Cardiac fibroblast (primary cell): ENCODE measurements at regions not wholly inside any gene's neighbourhood (a gene's known extent, or its start where the extent isn't known, plus 50 kb on each side); places are given as distances from the start of the nearest gene placed in this dataset.

Experiments
- DNase-seq, 2 donors: peaks; one replicate each; pipeline versions ENCODE4 v3.0.0 to v3.0.0-alpha.2; 2010; ENCODE audit warnings: low read depth in 2 of 2
- H3K4me3 ChIP-seq, 2 donors: replicated peaks in 1 of 2; 1 replicate in 1 of 2; 2 replicates in 1 of 2; pipeline ENCODE4 v1.5.1; 2011; ENCODE audit warnings: low read depth in 2 of 2, low read length in 2 of 2, mild to moderate bottlenecking in 2 of 2, moderate library complexity in 1 of 2
- TF ChIP-seq, protein P1 (sequence below): IDR thresholded peaks from one replicate; pipeline ENCODE4 v1.5.1; 2011; ENCODE audit warnings: low read depth, mild to moderate bottlenecking, low read length, inconsistent platforms

DNA sequence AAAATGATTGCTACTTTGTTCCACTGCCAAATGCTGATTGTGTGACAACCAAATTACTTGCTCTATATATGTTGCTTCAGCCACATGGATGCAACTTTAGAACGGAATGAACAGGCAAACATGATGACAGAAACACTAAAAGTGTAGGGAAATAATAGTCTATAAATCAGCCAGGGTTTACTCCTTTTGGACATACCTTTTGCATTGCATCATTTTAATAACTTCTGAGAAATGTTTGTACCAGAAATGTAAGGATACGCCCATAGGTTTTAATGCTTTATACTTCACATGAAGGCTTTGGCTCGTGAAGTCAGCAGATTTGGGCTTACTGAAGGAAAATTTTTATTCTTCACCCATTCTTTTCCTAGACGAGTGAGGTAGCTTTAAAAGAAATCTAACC is 141.0 kb downstream of the POSTN start:
- peak; percentile 36 to 79 for DNase-seq
- no peak overlapping the region for H3K4me3 ChIP-seq
- TF ChIP-seq, protein P1, sequence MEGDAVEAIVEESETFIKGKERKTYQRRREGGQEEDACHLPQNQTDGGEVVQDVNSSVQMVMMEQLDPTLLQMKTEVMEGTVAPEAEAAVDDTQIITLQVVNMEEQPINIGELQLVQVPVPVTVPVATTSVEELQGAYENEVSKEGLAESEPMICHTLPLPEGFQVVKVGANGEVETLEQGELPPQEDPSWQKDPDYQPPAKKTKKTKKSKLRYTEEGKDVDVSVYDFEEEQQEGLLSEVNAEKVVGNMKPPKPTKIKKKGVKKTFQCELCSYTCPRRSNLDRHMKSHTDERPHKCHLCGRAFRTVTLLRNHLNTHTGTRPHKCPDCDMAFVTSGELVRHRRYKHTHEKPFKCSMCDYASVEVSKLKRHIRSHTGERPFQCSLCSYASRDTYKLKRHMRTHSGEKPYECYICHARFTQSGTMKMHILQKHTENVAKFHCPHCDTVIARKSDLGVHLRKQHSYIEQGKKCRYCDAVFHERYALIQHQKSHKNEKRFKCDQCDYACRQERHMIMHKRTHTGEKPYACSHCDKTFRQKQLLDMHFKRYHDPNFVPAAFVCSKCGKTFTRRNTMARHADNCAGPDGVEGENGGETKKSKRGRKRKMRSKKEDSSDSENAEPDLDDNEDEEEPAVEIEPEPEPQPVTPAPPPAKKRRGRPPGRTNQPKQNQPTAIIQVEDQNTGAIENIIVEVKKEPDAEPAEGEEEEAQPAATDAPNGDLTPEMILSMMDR = no peak

DNA sequence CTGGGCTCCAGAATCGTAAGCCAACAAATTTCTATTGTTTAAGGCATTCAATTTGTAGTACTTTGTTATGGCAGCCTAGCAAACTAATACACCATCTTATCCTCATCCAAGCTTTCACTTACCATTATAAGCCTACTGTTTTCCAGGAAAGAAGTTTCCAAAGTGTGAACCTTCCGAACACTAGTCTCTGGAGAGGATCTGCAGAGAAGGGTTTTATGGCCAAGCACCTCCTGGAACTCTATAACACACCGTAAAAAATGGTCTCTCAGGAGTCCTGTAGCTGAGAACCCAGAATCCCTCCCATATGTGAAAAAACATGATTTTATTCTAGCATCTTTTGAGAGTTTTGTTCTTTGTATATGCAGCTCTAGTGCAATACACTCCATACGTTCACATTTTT is 142.1 kb downstream of the POSTN start:
- no peak for DNase-seq
- TF ChIP-seq, protein P1 = no peak
- no peak overlapping the region for H3K4me3 ChIP-seq

DNA sequence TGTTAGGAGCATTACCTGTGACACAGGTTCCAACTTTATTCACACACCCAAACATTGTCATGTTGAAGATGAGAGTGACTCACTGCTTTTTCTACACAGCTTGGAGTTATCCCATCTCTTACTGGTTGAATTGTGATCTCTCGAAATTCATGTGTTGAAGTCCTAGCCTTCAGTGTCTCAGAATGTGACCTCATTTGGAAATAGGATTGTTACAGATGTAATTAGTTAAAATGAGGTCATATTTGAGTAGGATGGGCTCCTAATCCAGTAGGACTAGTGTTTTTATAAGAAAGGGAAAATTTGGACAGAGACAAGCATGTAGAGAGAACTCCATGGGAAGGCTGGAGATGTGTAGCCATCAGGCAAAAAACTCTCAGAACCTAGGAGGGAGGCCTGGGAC is 142.5 kb downstream of the POSTN start:
- H3K4me3 ChIP-seq = no peak overlapping the region
- TF ChIP-seq, protein P1 = no peak
- no peak for DNase-seq

GRCh38 chr13:37453246-37453645 is 145.3 kb downstream of the POSTN start:
- H3K4me3 ChIP-seq = no peak overlapping the region
- peak; percentile 67 to 96 for DNase-seq
- TF ChIP-seq, protein P1 = no peak

DNA sequence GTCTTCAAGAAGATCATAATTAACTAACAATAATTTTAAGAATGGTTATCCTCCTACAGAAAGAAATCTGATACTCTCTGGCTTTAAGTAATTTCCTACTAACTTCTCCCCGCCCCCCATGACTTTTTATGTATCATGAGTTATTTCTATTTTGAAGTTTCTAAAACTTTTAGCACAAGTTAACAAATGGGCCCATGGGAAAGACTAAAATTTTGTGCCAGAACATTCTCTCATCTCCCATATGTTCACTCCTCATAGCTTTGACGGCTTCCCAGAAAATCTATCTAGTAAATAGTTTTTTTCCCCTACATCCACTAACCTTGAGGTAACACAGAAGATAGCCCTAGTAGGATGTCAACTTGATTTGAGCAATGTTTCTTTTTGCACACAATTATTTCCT is 148.3 kb downstream of the POSTN start:
- TF ChIP-seq, protein P1 = no peak

GRCh38 chr13:37448153-37448552 is 150.4 kb downstream of the POSTN start:
- TF ChIP-seq, protein P1 = no peak
- DNase-seq = no peak
- no peak overlapping the region for H3K4me3 ChIP-seq

More for the DNA sequence above, 148.3 kb downstream of the POSTN start:
- H3K4me3 ChIP-seq = no peak overlapping the region
- no peak for DNase-seq

DNA sequence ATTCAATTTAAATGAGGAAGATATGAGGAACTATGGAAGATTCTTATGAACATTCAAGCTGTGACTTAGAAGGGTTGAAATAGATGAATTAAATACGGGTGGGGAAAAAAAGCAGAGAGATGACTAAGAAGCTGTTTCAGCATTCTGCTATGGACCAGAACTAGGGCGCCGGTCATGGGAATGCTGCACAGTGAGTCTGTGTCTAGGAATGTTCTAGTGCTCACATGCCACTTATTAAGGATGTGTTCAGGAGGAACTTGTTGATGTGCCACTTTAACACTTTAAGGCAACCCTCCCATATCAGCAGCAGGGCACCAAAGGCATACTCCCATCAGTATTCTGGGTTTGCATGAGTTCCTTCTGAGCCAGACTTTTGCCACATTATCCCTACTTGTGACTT is 152.1 kb downstream of the POSTN start:
- TF ChIP-seq, protein P1 = no peak
- DNase-seq = peak; percentile 90 to 99
- H3K4me3 ChIP-seq = no peak overlapping the region
